ENCODE measurements at regions not wholly inside any gene's neighbourhood (a gene's known extent, or its start where the extent isn't known, plus 50 kb on each side); places are given as distances from the start of the nearest gene placed in this dataset.

GRCh38 chr3:124631727-124632126, 98.5 kb upstream of the UMPS start:
- intact Hi-C loops (cut with DNase I; ENCODE audit: low total_unique reads): no loop called here
- H3K4me3 ChIP-seq: no peak overlapping the region
- no peak overlapping the region for H3K27ac ChIP-seq
- H3K27me3 ChIP-seq: no peaks in the 10 kb centered on the region
- no peaks in the 10 kb centered on the region for H3K36me3 ChIP-seq
- no peaks in the 10 kb centered on the region for H3K4me1 ChIP-seq
- H3K9me3 ChIP-seq: no peaks in the 10 kb centered on the region
- TF ChIP-seq POLR2A (IDR thresholded peaks at IDR 0.05): no peak
- no peak for TF ChIP-seq POLR2AphosphoS5 (IDR thresholded peaks at IDR 0.05)
- no peak for TF ChIP-seq CTCF (IDR thresholded peaks at IDR 0.05)
- DNase-seq (ENCODE audit: low spot score in 2 of 2): no peak

GRCh38 chr3:124632566-124633140, 97.6 kb upstream of the UMPS start:
- H3K36me3 ChIP-seq: no peaks in the 10 kb centered on the region

GRCh38 chr3:124633524-124633923, 96.7 kb upstream of the UMPS start:
- Histone ChIP-seq H3K9me3 (no peaks in the 10 kb centered on the region), H3K4me3 (no peak overlapping the region), H3K27ac (no peak overlapping the region), H3K4me1 (no peaks in the 10 kb centered on the region), H3K27me3 (no peaks in the 10 kb centered on the region), H3K36me3 (no peaks in the 10 kb centered on the region)
- intact Hi-C loops (cut with DNase I; ENCODE audit: low total_unique reads): no loop called here
- DNase-seq (ENCODE audit: low spot score in 2 of 2): no peak
- TF ChIP-seq POLR2AphosphoS5 (IDR thresholded peaks at IDR 0.05) (no peak), POLR2A (IDR thresholded peaks at IDR 0.05) (no peak), CTCF (IDR thresholded peaks at IDR 0.05) (no peak)

More at GRCh38 chr3:124632566-124633140, 97.6 kb upstream of the UMPS start:
- no peak for TF ChIP-seq CTCF (IDR thresholded peaks at IDR 0.05)
- TF ChIP-seq POLR2A (IDR thresholded peaks at IDR 0.05): no peak
- no peak for TF ChIP-seq POLR2AphosphoS5 (IDR thresholded peaks at IDR 0.05)
- no peaks in the 10 kb centered on the region for H3K4me1 ChIP-seq
- no peaks in the 10 kb centered on the region for H3K9me3 ChIP-seq
- intact Hi-C loops (cut with DNase I; ENCODE audit: low total_unique reads): no loop called here
- H3K4me3 ChIP-seq: no peak overlapping the region
- no peaks in the 10 kb centered on the region for H3K27me3 ChIP-seq
- DNase-seq (ENCODE audit: low spot score in 2 of 2): no peak
- H3K27ac ChIP-seq: no peak overlapping the region

GRCh38 chr3:124634210-124635168, 95.8 kb upstream of the UMPS start:
- Histone ChIP-seq H3K27me3 (no peaks in the 10 kb centered on the region), H3K9me3 (no peaks in the 10 kb centered on the region), H3K4me3 (no peak overlapping the region), H3K4me1 (no peaks in the 10 kb centered on the region), H3K27ac (no peak overlapping the region), H3K36me3 (no peaks in the 10 kb centered on the region)
- TF ChIP-seq POLR2A (IDR thresholded peaks at IDR 0.05) (no peak), POLR2AphosphoS5 (IDR thresholded peaks at IDR 0.05) (no peak), CTCF (IDR thresholded peaks at IDR 0.05) (no peak)
- intact Hi-C loops (cut with DNase I; ENCODE audit: low total_unique reads): no loop called here
- DNase-seq (ENCODE audit: low spot score in 2 of 2): no peak

- H3K4me3 ChIP-seq: no peak overlapping the region
- H3K36me3 ChIP-seq: no peaks in the 10 kb centered on the region
- H3K27ac ChIP-seq: no peak overlapping the region
- no peaks in the 10 kb centered on the region for H3K9me3 ChIP-seq
- H3K4me1 ChIP-seq: no peaks in the 10 kb centered on the region
- intact Hi-C loops (cut with DNase I; ENCODE audit: low total_unique reads): no loop called here
- DNase-seq (ENCODE audit: low spot score in 2 of 2): no peak
- TF ChIP-seq POLR2A (IDR thresholded peaks at IDR 0.05): no peak
- TF ChIP-seq POLR2AphosphoS5 (IDR thresholded peaks at IDR 0.05): no peak
- TF ChIP-seq CTCF (IDR thresholded peaks at IDR 0.05): no peak
- no peaks in the 10 kb centered on the region for H3K27me3 ChIP-seq
Measured at GRCh38 chr3:124635169-124635539, 95.1 kb upstream of the UMPS start.
